ENCODE measurements at regions not wholly inside any gene's neighbourhood (a gene's known extent, or its start where the extent isn't known, plus 50 kb on each side); places are given as distances from the start of the nearest gene placed in this dataset.
"Not testable (repeated sequence)": the region's sequence is repeated elsewhere in the genome, so short reads cannot be mapped to it uniquely, and the experiment has no call there.

GRCh38 chr3:171915275-171915674 is 72.1 kb downstream of the TMEM212 start:
- Histone ChIP-seq H3K9me3 (ENCODE audit: low read depth) (no peaks in the 10 kb centered on the region), H3K27me3 (no peaks in the 10 kb centered on the region), H3F3A (ENCODE audit: low read depth) (no peaks in the 10 kb centered on the region), H3K4me1 (no peaks in the 10 kb centered on the region), H3K4me2 (no peak overlapping the region), H3K4me3 (no peak overlapping the region), H3K36me3 (no peaks in the 10 kb centered on the region), H3K79me2 (ENCODE audit: low read depth) (no peaks in the 10 kb centered on the region), H2AFZ (replicated peaks) (no peak overlapping the region), H3K27ac (no peak overlapping the region), H3K9ac (no peak overlapping the region), H4K20me1 (ENCODE audit: low read depth) (no peaks in the 10 kb centered on the region)
- peaks cover 17% of the 10 kb centered on the region for H3K9me3 Mint-ChIP-seq
- no peak overlapping the region for H3K4me3 Mint-ChIP-seq
- H3K36me3 Mint-ChIP-seq = no peaks in the 10 kb centered on the region
- DNase-seq (ENCODE audit: low spot score) = no peak
- H3K4me1 Mint-ChIP-seq = peaks cover 9% of the 10 kb centered on the region
- no peak overlapping the region for H3K27ac Mint-ChIP-seq
- H3K27me3 Mint-ChIP-seq (ENCODE audit: insufficient read depth, low read depth) = peaks cover 2% of the 10 kb centered on the region
- TF ChIP-seq EZH2 (IDR thresholded peaks at IDR 0.05) (no peak), EZH2phosphoT487 (IDR thresholded peaks at IDR 0.05) (no peak), CTCF (IDR thresholded peaks at IDR 0.05) (no peak)

- no peaks in the 10 kb centered on the region for H4K20me1 ChIP-seq (ENCODE audit: low read depth)
- no peaks in the 10 kb centered on the region for H3K27me3 ChIP-seq
- H3F3A ChIP-seq (ENCODE audit: low read depth) = no peaks in the 10 kb centered on the region
- no peak overlapping the region for H3K4me2 ChIP-seq
- no peaks in the 10 kb centered on the region for H3K9me3 ChIP-seq (ENCODE audit: low read depth)
- Mint-ChIP-seq H3K4me3 (no peak overlapping the region), H3K36me3 (no peaks in the 10 kb centered on the region), H3K27me3 (ENCODE audit: insufficient read depth, low read depth) (no peaks in the 10 kb centered on the region), H3K4me1 (peaks cover 9% of the 10 kb centered on the region), H3K27ac (no peak overlapping the region), H3K9me3 (peaks cover 20% of the 10 kb centered on the region)
- DNase-seq (ENCODE audit: low spot score) = no peak
- H3K4me3 ChIP-seq = no peak overlapping the region
- H3K36me3 ChIP-seq = no peaks in the 10 kb centered on the region
- no peak overlapping the region for H2AFZ ChIP-seq (replicated peaks)
- H3K79me2 ChIP-seq (ENCODE audit: low read depth) = no peaks in the 10 kb centered on the region
- H3K27ac ChIP-seq = no peak overlapping the region
- TF ChIP-seq EZH2 (IDR thresholded peaks at IDR 0.05) (no peak), CTCF (IDR thresholded peaks at IDR 0.05) (no peak), EZH2phosphoT487 (IDR thresholded peaks at IDR 0.05) (no peak)
- no peak overlapping the region for H3K9ac ChIP-seq
- no peaks in the 10 kb centered on the region for H3K4me1 ChIP-seq
Observed at GRCh38 chr3:171916888-171917287, 73.7 kb downstream of the TMEM212 start.

GRCh38 chr3:171922629-171923028 is 79.5 kb downstream of the TMEM212 start:
- not testable (repeated sequence) for H3K79me2 ChIP-seq (ENCODE audit: low read depth); H3K4me1 ChIP-seq; H3K27me3 Mint-ChIP-seq (ENCODE audit: insufficient read depth, low read depth); H3K36me3 Mint-ChIP-seq; H3K27me3 ChIP-seq; H3K4me3 ChIP-seq; H3K27ac Mint-ChIP-seq; H3K4me3 Mint-ChIP-seq; H3K9ac ChIP-seq; H2AFZ ChIP-seq (replicated peaks); H3K4me1 Mint-ChIP-seq; H3F3A ChIP-seq (ENCODE audit: low read depth); DNase-seq (ENCODE audit: low spot score); H3K36me3 ChIP-seq; H4K20me1 ChIP-seq (ENCODE audit: low read depth); H3K27ac ChIP-seq; H3K9me3 ChIP-seq (ENCODE audit: low read depth); H3K4me2 ChIP-seq
- peaks cover 41% of the 10 kb centered on the region for H3K9me3 Mint-ChIP-seq

- not testable (repeated sequence) for H3K27ac Mint-ChIP-seq; H3K4me3 Mint-ChIP-seq; H2AFZ ChIP-seq (replicated peaks); H3K36me3 Mint-ChIP-seq; H3K4me2 ChIP-seq; H3K27me3 Mint-ChIP-seq (ENCODE audit: insufficient read depth, low read depth); H3K27ac ChIP-seq; H3K4me1 Mint-ChIP-seq; H3K27me3 ChIP-seq; H3K36me3 ChIP-seq; H3K4me1 ChIP-seq; H4K20me1 ChIP-seq (ENCODE audit: low read depth); H3K79me2 ChIP-seq (ENCODE audit: low read depth); H3K9ac ChIP-seq; H3K9me3 ChIP-seq (ENCODE audit: low read depth); DNase-seq (ENCODE audit: low spot score); H3K4me3 ChIP-seq; H3F3A ChIP-seq (ENCODE audit: low read depth)
- peaks cover 43% of the 10 kb centered on the region for H3K9me3 Mint-ChIP-seq
Observed at GRCh38 chr3:171923668-171924067, 80.5 kb downstream of the TMEM212 start.

- not testable (repeated sequence) for DNase-seq (ENCODE audit: low spot score); H2AFZ ChIP-seq (replicated peaks); H3K4me3 Mint-ChIP-seq; H3K36me3 Mint-ChIP-seq; H3K9me3 ChIP-seq (ENCODE audit: low read depth); H3K9ac ChIP-seq; H3K4me1 Mint-ChIP-seq; H3K79me2 ChIP-seq (ENCODE audit: low read depth); H3K27ac Mint-ChIP-seq; H3K36me3 ChIP-seq; H4K20me1 ChIP-seq (ENCODE audit: low read depth); H3K4me1 ChIP-seq; H3F3A ChIP-seq (ENCODE audit: low read depth); H3K4me2 ChIP-seq; H3K27ac ChIP-seq; H3K4me3 ChIP-seq; H3K27me3 ChIP-seq; H3K27me3 Mint-ChIP-seq (ENCODE audit: insufficient read depth, low read depth)
- peaks cover 37% of the 10 kb centered on the region for H3K9me3 Mint-ChIP-seq
Observed at GRCh38 chr3:171924864-171925263, 81.7 kb downstream of the TMEM212 start.
